ENCODE measurements at regions not wholly inside any gene's neighbourhood (a gene's known extent, or its start where the extent isn't known, plus 50 kb on each side); places are given as distances from the start of the nearest gene placed in this dataset.

- no peak overlapping the region for H3K27ac ChIP-seq
- DNase-seq, result no peak
- no peaks in the 10 kb centered on the region for H3K9me3 ChIP-seq
- intact Hi-C loops (cut with DNase I; ENCODE audit: low total_unique reads), result no loop called here
- H3K36me3 ChIP-seq, result no peaks in the 10 kb centered on the region
- no peak overlapping the region for H3K4me3 ChIP-seq
- no peak for TF ChIP-seq EP300 (IDR thresholded peaks at IDR 0.05; ENCODE audit: low read depth)
- no peak for TF ChIP-seq POLR2A (IDR thresholded peaks at IDR 0.05)
- TF ChIP-seq, protein P1, sequence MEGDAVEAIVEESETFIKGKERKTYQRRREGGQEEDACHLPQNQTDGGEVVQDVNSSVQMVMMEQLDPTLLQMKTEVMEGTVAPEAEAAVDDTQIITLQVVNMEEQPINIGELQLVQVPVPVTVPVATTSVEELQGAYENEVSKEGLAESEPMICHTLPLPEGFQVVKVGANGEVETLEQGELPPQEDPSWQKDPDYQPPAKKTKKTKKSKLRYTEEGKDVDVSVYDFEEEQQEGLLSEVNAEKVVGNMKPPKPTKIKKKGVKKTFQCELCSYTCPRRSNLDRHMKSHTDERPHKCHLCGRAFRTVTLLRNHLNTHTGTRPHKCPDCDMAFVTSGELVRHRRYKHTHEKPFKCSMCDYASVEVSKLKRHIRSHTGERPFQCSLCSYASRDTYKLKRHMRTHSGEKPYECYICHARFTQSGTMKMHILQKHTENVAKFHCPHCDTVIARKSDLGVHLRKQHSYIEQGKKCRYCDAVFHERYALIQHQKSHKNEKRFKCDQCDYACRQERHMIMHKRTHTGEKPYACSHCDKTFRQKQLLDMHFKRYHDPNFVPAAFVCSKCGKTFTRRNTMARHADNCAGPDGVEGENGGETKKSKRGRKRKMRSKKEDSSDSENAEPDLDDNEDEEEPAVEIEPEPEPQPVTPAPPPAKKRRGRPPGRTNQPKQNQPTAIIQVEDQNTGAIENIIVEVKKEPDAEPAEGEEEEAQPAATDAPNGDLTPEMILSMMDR (IDR thresholded peaks at IDR 0.05), result no peak
- TF ChIP-seq POLR2AphosphoS5 (IDR thresholded peaks at IDR 0.05), result no peak
- WGBS, 2 donors (ENCODE audit: low coverage in 1 of 2), result 90% methylated on average over 5 of the region's 5 CpGs; no CpG with 5 or more reads in 1 of the 2 donors
- in situ Hi-C loops (cut with MboI; ENCODE audit: low pct_ligation_motif_present in 1 of 4, low pct_unique_long_range_greater_than_20kb in 1 of 4, low sequenced_read_pairs in 3 of 4), result no loop called here
- H3K4me1 ChIP-seq, result no peaks in the 10 kb centered on the region
- no peaks in the 10 kb centered on the region for H3K27me3 ChIP-seq
Observed at GRCh38 chr15:69858456-69858855, 239.3 kb downstream of the TLE3 start.

GRCh38 chr15:69859866-69860265 is 237.9 kb downstream of the TLE3 start:
- TF ChIP-seq POLR2A (IDR thresholded peaks at IDR 0.05) (no peak), POLR2AphosphoS5 (IDR thresholded peaks at IDR 0.05) (no peak), EP300 (IDR thresholded peaks at IDR 0.05; ENCODE audit: low read depth) (no peak)
- TF ChIP-seq, protein P1 (IDR thresholded peaks at IDR 0.05), result no peak
- WGBS, 2 donors (ENCODE audit: low coverage in 1 of 2), result 99 to 100% methylated on average over 1 to 5 of the region's 5 CpGs
- no peaks in the 10 kb centered on the region for H3K9me3 ChIP-seq
- DNase-seq, result no peak
- H3K4me1 ChIP-seq, result no peaks in the 10 kb centered on the region
- in situ Hi-C loops (cut with MboI; ENCODE audit: low pct_ligation_motif_present in 1 of 4, low pct_unique_long_range_greater_than_20kb in 1 of 4, low sequenced_read_pairs in 3 of 4) (no loop called here), intact Hi-C loops (cut with DNase I; ENCODE audit: low total_unique reads) (no loop called here)
- H3K27ac ChIP-seq, result no peak overlapping the region
- H3K27me3 ChIP-seq, result no peaks in the 10 kb centered on the region
- H3K36me3 ChIP-seq, result no peaks in the 10 kb centered on the region
- no peak overlapping the region for H3K4me3 ChIP-seq

- in situ Hi-C loops (cut with MboI; ENCODE audit: low pct_ligation_motif_present in 1 of 4, low pct_unique_long_range_greater_than_20kb in 1 of 4, low sequenced_read_pairs in 3 of 4), result no loop called here
- Histone ChIP-seq H3K36me3 (no peaks in the 10 kb centered on the region), H3K27ac (no peak overlapping the region), H3K4me3 (no peak overlapping the region), H3K27me3 (no peaks in the 10 kb centered on the region), H3K4me1 (no peaks in the 10 kb centered on the region), H3K9me3 (no peaks in the 10 kb centered on the region)
- DNase-seq, result no peak
- intact Hi-C loops (cut with DNase I; ENCODE audit: low total_unique reads), result no loop called here
- TF ChIP-seq POLR2A (IDR thresholded peaks at IDR 0.05) (no peak), POLR2AphosphoS5 (IDR thresholded peaks at IDR 0.05) (no peak), EP300 (IDR thresholded peaks at IDR 0.05; ENCODE audit: low read depth) (no peak)
- TF ChIP-seq, protein P1 (IDR thresholded peaks at IDR 0.05), result no peak
- WGBS, 2 donors (ENCODE audit: low coverage in 1 of 2), result 94 to 95% methylated on average over 3 to 7 of the region's 7 CpGs
Observed at GRCh38 chr15:69860321-69860720, 237.4 kb downstream of the TLE3 start.

- no peaks in the 10 kb centered on the region for H3K36me3 ChIP-seq
- no peak for DNase-seq
- no peaks in the 10 kb centered on the region for H3K4me1 ChIP-seq
- intact Hi-C loops (cut with DNase I; ENCODE audit: low total_unique reads), result no loop called here
- no peaks in the 10 kb centered on the region for H3K9me3 ChIP-seq
- in situ Hi-C loops (cut with MboI; ENCODE audit: low pct_ligation_motif_present in 1 of 4, low pct_unique_long_range_greater_than_20kb in 1 of 4, low sequenced_read_pairs in 3 of 4), result no loop called here
- WGBS, 2 donors (ENCODE audit: low coverage in 1 of 2), result 79 to 85% methylated on average over 2 to 9 of the region's 9 CpGs
- no peak for TF ChIP-seq POLR2AphosphoS5 (IDR thresholded peaks at IDR 0.05)
- no peak for TF ChIP-seq POLR2A (IDR thresholded peaks at IDR 0.05)
- TF ChIP-seq, protein P1 (IDR thresholded peaks at IDR 0.05), result no peak
- no peak overlapping the region for H3K4me3 ChIP-seq
- H3K27me3 ChIP-seq, result no peaks in the 10 kb centered on the region
- H3K27ac ChIP-seq, result no peak overlapping the region
Observed at GRCh38 chr15:69860921-69861320, 236.8 kb downstream of the TLE3 start.
